ENCODE measurements at regions not wholly inside any gene's neighbourhood (a gene's known extent, or its start where the extent isn't known, plus 50 kb on each side); places are given as distances from the start of the nearest gene placed in this dataset.
A peak's percentile ranks its signal among the peaks of the same experiment; 100 is the strongest.

- H3K9me3 ChIP-seq, result peaks cover 0 to 16% (median 0%) of the 10 kb centered on the region in 4 donors
- TF ChIP-seq CTCF (IDR thresholded peaks at IDR 0.05) (no peak), POLR2A (IDR thresholded peaks at IDR 0.05) (no peak)
- H3K27me3 ChIP-seq, result no peaks in the 10 kb centered on the region
- H3K27ac ChIP-seq, result no peak overlapping the region
- peak in 1 of 3 donors; percentile 18 for DNase-seq
- no peaks in the 10 kb centered on the region for H3K4me1 ChIP-seq
- H3K4me3 ChIP-seq, result no peak overlapping the region
- no peaks in the 10 kb centered on the region for H3K36me3 ChIP-seq
Measured at GRCh38 chr2:239880396-239880795, 144.7 kb downstream of the NDUFA10 start.

DNA sequence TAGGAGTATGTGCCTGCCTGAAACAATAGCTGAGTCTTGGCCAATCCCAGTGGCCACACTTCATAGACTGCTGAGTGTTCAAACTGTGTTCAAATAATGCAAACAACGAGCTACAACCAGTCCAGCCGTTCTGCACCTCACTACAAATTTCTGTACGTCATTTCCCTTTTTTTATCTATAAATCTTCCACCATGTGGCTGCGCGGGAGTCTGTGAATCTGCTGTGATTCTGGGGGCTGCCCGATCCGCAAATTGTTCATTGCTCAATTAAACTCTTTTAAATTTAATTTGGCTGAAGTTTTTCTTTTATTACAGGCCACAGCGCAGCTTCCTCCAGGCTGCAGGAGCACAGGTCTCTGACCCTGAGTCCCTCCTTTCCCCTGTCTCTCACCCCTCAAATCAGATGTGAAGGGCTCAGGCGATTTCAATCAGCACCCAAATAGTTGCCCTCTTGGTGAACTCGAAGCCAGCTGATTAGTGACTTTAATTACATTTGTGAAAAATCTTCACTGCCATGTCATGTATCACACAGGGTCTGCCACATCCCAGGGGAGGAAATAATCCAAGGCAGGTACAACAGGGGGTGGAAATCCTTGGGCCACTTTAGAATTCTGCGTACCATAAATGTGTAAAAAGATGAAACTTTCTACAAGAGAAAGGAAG is 145.6 kb downstream of the NDUFA10 start:
- no peaks in the 10 kb centered on the region for H3K27me3 ChIP-seq
- no peaks in the 10 kb centered on the region for H3K36me3 ChIP-seq
- no peak for DNase-seq
- H3K4me3 ChIP-seq, result no peak overlapping the region
- peaks cover 0 to 7% (median 0%) of the 10 kb centered on the region in 4 donors for H3K9me3 ChIP-seq
- no peak overlapping the region for H3K27ac ChIP-seq
- TF ChIP-seq POLR2A (IDR thresholded peaks at IDR 0.05), result no peak
- no peak for TF ChIP-seq CTCF (IDR thresholded peaks at IDR 0.05)
- no peaks in the 10 kb centered on the region for H3K4me1 ChIP-seq

GRCh38 chr2:239878686-239879085 is 146.5 kb downstream of the NDUFA10 start:
- no peaks in the 10 kb centered on the region for H3K27me3 ChIP-seq
- H3K27ac ChIP-seq, result no peak overlapping the region
- H3K36me3 ChIP-seq, result no peaks in the 10 kb centered on the region
- H3K4me1 ChIP-seq, result no peaks in the 10 kb centered on the region
- H3K9me3 ChIP-seq, result no peaks in the 10 kb centered on the region
- no peak overlapping the region for H3K4me3 ChIP-seq
- peak in 1 of 3 donors; percentile 15 for DNase-seq
- no peak for TF ChIP-seq CTCF (IDR thresholded peaks at IDR 0.05)
- no peak for TF ChIP-seq POLR2A (IDR thresholded peaks at IDR 0.05)

DNA sequence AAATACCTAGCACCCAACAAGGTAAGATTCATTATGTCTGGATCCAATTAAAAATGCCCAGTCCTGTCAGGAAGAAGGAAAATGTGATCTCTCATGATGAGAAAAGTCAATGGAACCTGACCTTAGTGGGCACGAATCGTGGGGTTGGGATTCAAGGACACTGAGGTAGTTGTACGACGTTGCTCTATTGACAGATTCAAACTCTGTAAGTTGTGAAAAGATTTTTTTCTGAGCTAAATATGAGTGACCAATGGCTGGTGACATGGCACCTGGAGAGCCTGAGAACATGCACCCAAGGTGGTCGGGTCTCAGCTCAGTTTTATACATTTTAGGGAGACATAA is 148.2 kb downstream of the NDUFA10 start:
- H3K36me3 ChIP-seq, result no peaks in the 10 kb centered on the region
- no peak overlapping the region for H3K27ac ChIP-seq
- H3K4me3 ChIP-seq, result no peak overlapping the region
- no peak for DNase-seq
- H3K9me3 ChIP-seq, result no peaks in the 10 kb centered on the region
- H3K4me1 ChIP-seq, result no peaks in the 10 kb centered on the region
- TF ChIP-seq CTCF (IDR thresholded peaks at IDR 0.05), result no peak
- no peak for TF ChIP-seq POLR2A (IDR thresholded peaks at IDR 0.05)
- no peaks in the 10 kb centered on the region for H3K27me3 ChIP-seq

GRCh38 chr2:239876271-239876947 is 148.7 kb downstream of the NDUFA10 start:
- no peaks in the 10 kb centered on the region for H3K9me3 ChIP-seq
- H3K36me3 ChIP-seq, result no peaks in the 10 kb centered on the region
- no peaks in the 10 kb centered on the region for H3K27me3 ChIP-seq
- no peak overlapping the region for H3K4me3 ChIP-seq
- no peak overlapping the region for H3K27ac ChIP-seq
- DNase-seq, result peak in 2 of 3 donors; percentile 12 to 34
- TF ChIP-seq CTCF (IDR thresholded peaks at IDR 0.05) (no peak), POLR2A (IDR thresholded peaks at IDR 0.05) (no peak)
- H3K4me1 ChIP-seq, result no peaks in the 10 kb centered on the region
